Endodermal cell (in vitro differentiated cells): ENCODE measurements at regions not wholly inside any gene's neighbourhood (a gene's known extent, or its start where the extent isn't known, plus 50 kb on each side); places are given as distances from the start of the nearest gene placed in this dataset.
A peak's percentile ranks its signal among the peaks of the same experiment; 100 is the strongest.

Experiments
- DNase-seq: peaks from one replicate; pipeline ENCODE4 v3.0.0-alpha.2; 2017
- H3K27ac ChIP-seq: 2 replicates; pipeline ENCODE4 v1.5.1; 2013; ENCODE audit warnings: mild to moderate bottlenecking, low read depth, low read length, moderate library complexity
- H3K27me3 ChIP-seq: 2 replicates; pipeline ENCODE4 v1.6.1; 2013; ENCODE audit warnings: mild to moderate bottlenecking, low read length, moderate library complexity; ENCODE audit not compliant: insufficient read depth, control insufficient read depth, poor library complexity, severe bottlenecking
- H3K36me3 ChIP-seq: 2 replicates; pipeline ENCODE4 v1.7.0; 2013; ENCODE audit warnings: mild to moderate bottlenecking, low read length, moderate library complexity; ENCODE audit not compliant: control insufficient read depth, insufficient read depth
- H3K4me1 ChIP-seq: one replicate; pipeline ENCODE4 v1.7.0; 2013; ENCODE audit warnings: low read length; ENCODE audit not compliant: control insufficient read depth, insufficient read depth
- H3K4me3 ChIP-seq: 2 replicates; pipeline ENCODE4 v1.5.1; 2013; ENCODE audit warnings: mild to moderate bottlenecking, low read length, moderate library complexity
- H3K9ac ChIP-seq: 2 replicates; pipeline ENCODE4 v1.6.1; 2013; ENCODE audit warnings: mild to moderate bottlenecking, low read length, moderate library complexity; ENCODE audit not compliant: poor library complexity, severe bottlenecking; ENCODE audit errors: extremely low read depth
- H3K9me3 ChIP-seq: 2 replicates; pipeline ENCODE4 v1.6.1; 2013; ENCODE audit warnings: mild to moderate bottlenecking, low read length, moderate library complexity; ENCODE audit not compliant: control insufficient read depth
- H3K27ac Mint-ChIP-seq: 2 replicates; pipeline ENCODE4 v1.8.0; 2020; ENCODE audit warnings: mixed read lengths
- H3K27me3 Mint-ChIP-seq: 2 replicates; pipeline ENCODE4 v1.8.0; 2021; ENCODE audit warnings: mild to moderate bottlenecking, mixed read lengths; ENCODE audit not compliant: insufficient read depth
- H3K36me3 Mint-ChIP-seq: 2 replicates; pipeline ENCODE4 v1.8.0; 2020; ENCODE audit warnings: low read depth, mixed read lengths
- H3K4me1 Mint-ChIP-seq: 2 replicates; pipeline ENCODE4 v1.8.0; 2020; ENCODE audit warnings: mixed read lengths
- H3K4me3 Mint-ChIP-seq: 2 replicates; pipeline ENCODE4 v1.8.0; 2020; ENCODE audit warnings: mild to moderate bottlenecking, moderate library complexity, mixed read lengths
- H3K9me3 Mint-ChIP-seq: 2 replicates; pipeline ENCODE4 v1.8.0; 2020; ENCODE audit warnings: mild to moderate bottlenecking, mixed read lengths
- CTCF ChIP-seq: fragments of 200-600 bp; sonication (generic); conservative IDR thresholded peaks from 2 replicates; pipeline ENCODE4 v1.5.0; 2021; ENCODE audit warnings: antibody characterized with exemption, mild to moderate bottlenecking
- WGBS, 2 experiments: methylation state at CpG; one replicate each; pipeline versions ENCODE4 v1.1.5 to v1.1.7; 2013; ENCODE audit warnings: missing lambda C conversion rate in 2 of 2, mixed read lengths in 1 of 2; ENCODE audit not compliant: insufficient coverage in 1 of 2, insufficient read length in 1 of 2; 5-methylcytosine and 5-hydroxymethylcytosine counted together

- Histone ChIP-seq H3K4me3 (no peak overlapping the region), H3K9me3 (no peaks in the 10 kb centered on the region), H3K4me1 (no peaks in the 10 kb centered on the region), H3K36me3 (no peaks in the 10 kb centered on the region), H3K27me3 (no peaks in the 10 kb centered on the region), H3K9ac (no peak overlapping the region), H3K27ac (no peak overlapping the region)
- Mint-ChIP-seq H3K27ac (no peak overlapping the region), H3K4me3 (no peak overlapping the region), H3K27me3 (no peaks in the 10 kb centered on the region), H3K36me3 (peaks cover 1% of the 10 kb centered on the region), H3K4me1 (peaks cover 7% of the 10 kb centered on the region), H3K9me3 (peaks cover 4% of the 10 kb centered on the region)
- WGBS, 2 experiments = 86% methylated on average over 2 of the region's 2 CpGs; no CpG with 5 or more reads in 1 of the 2 experiments
- no peak for TF ChIP-seq CTCF
- no peak for DNase-seq
Observed at GRCh38 chr2:209121691-209122090, 302.2 kb upstream of the MAP2 start.

- H3K4me3 Mint-ChIP-seq = no peak overlapping the region
- no peak overlapping the region for H3K4me3 ChIP-seq
- 91% methylated on average over 1 of the region's 1 CpG; no CpG with 5 or more reads in 1 of the 2 experiments for WGBS, 2 experiments
- no peaks in the 10 kb centered on the region for H3K27me3 ChIP-seq
- H3K36me3 ChIP-seq = no peaks in the 10 kb centered on the region
- no peaks in the 10 kb centered on the region for H3K36me3 Mint-ChIP-seq
- no peak overlapping the region for H3K27ac ChIP-seq
- H3K9me3 Mint-ChIP-seq = peaks cover 4% of the 10 kb centered on the region
- no peak for DNase-seq
- no peaks in the 10 kb centered on the region for H3K4me1 Mint-ChIP-seq
- no peaks in the 10 kb centered on the region for H3K9me3 ChIP-seq
- no peak for TF ChIP-seq CTCF
- H3K27me3 Mint-ChIP-seq = no peaks in the 10 kb centered on the region
- H3K4me1 ChIP-seq = no peaks in the 10 kb centered on the region
- no peak overlapping the region for H3K9ac ChIP-seq
- H3K27ac Mint-ChIP-seq = no peak overlapping the region
Observed at GRCh38 chr2:209125291-209125690, 298.6 kb upstream of the MAP2 start.

GRCh38 chr2:209138079-209138478 is 285.8 kb upstream of the MAP2 start:
- Histone ChIP-seq H3K4me3 (no peak overlapping the region), H3K27me3 (no peaks in the 10 kb centered on the region), H3K4me1 (no peaks in the 10 kb centered on the region), H3K9me3 (no peaks in the 10 kb centered on the region), H3K9ac (no peak overlapping the region), H3K36me3 (no peaks in the 10 kb centered on the region), H3K27ac (no peak overlapping the region)
- peaks cover 21% of the 10 kb centered on the region for H3K9me3 Mint-ChIP-seq
- peaks cover 25% of the 10 kb centered on the region for H3K4me1 Mint-ChIP-seq
- peak; percentile 54 for DNase-seq
- no peaks in the 10 kb centered on the region for H3K27me3 Mint-ChIP-seq
- peak overlapping the region; percentile 53 for H3K27ac Mint-ChIP-seq
- TF ChIP-seq CTCF = no peak
- no peaks in the 10 kb centered on the region for H3K36me3 Mint-ChIP-seq
- WGBS, 2 experiments = 39% methylated on average over 3 of the region's 3 CpGs; no CpG with 5 or more reads in 1 of the 2 experiments
- H3K4me3 Mint-ChIP-seq = no peak overlapping the region
